ENCODE measurements at regions not wholly inside any gene's neighbourhood (a gene's known extent, or its start where the extent isn't known, plus 50 kb on each side); places are given as distances from the start of the nearest gene placed in this dataset.
"Not testable (repeated sequence)": the region's sequence is repeated elsewhere in the genome, so short reads cannot be mapped to it uniquely, and the experiment has no call there.

GRCh38 chr9:108393481-108394001 lies 462.2 kb downstream of the ACTL7B start:
- DNase-seq = not testable (repeated sequence)

- no peak for DNase-seq
These were observed 462.9 kb downstream of the ACTL7B start for GRCh38 chr9:108392877-108393276.

GRCh38 chr9:108389056-108389455 lies 466.7 kb downstream of the ACTL7B start:
- no peak for DNase-seq

- no peak for DNase-seq
These were observed 468.9 kb downstream of the ACTL7B start for GRCh38 chr9:108386859-108387384.

- no peak for DNase-seq
These were observed 469.8 kb downstream of the ACTL7B start for GRCh38 chr9:108386032-108386431.

- no peak for DNase-seq
These were observed 472.0 kb downstream of the ACTL7B start for GRCh38 chr9:108383796-108384195.

GRCh38 chr9:108382310-108382709 lies 473.5 kb downstream of the ACTL7B start:
- no peak for DNase-seq

GRCh38 chr9:108377881-108378280 lies 477.9 kb downstream of the ACTL7B start:
- no peak for DNase-seq

GRCh38 chr9:108377382-108377781 lies 478.4 kb downstream of the ACTL7B start:
- no peak for DNase-seq

GRCh38 chr9:108376140-108376539 lies 479.6 kb downstream of the ACTL7B start:
- no peak for DNase-seq

GRCh38 chr9:108374626-108375025 lies 481.2 kb downstream of the ACTL7B start:
- no peak for DNase-seq

- no peak for DNase-seq
These were observed 488.6 kb downstream of the ACTL7B start for GRCh38 chr9:108367188-108367587.

GRCh38 chr9:108363311-108363710 lies 492.5 kb downstream of the ACTL7B start:
- no peak for DNase-seq

- no peak for DNase-seq
These were observed 495.5 kb downstream of the ACTL7B start for GRCh38 chr9:108360304-108360703.

GRCh38 chr9:108356806-108357205 lies 499.0 kb downstream of the ACTL7B start:
- no peak for DNase-seq

- no peak for DNase-seq
These were observed 504.2 kb downstream of the ACTL7B start for GRCh38 chr9:108351571-108351970.

GRCh38 chr9:108347463-108348188 lies 508.2 kb downstream of the ACTL7B start:
- DNase-seq = no peak

- no peak for DNase-seq
These were observed 510.0 kb downstream of the ACTL7B start for GRCh38 chr9:108345826-108346225.

GRCh38 chr9:108339251-108339650 lies 516.5 kb downstream of the ACTL7B start:
- no peak for DNase-seq

GRCh38 chr9:108336575-108336974 lies 519.2 kb downstream of the ACTL7B start:
- no peak for DNase-seq

- no peak for DNase-seq
These were observed 522.2 kb downstream of the ACTL7B start for GRCh38 chr9:108333530-108333983.

GRCh38 chr9:108331596-108331995 lies 524.2 kb downstream of the ACTL7B start:
- DNase-seq = no peak

GRCh38 chr9:108325406-108325805 lies 530.4 kb downstream of the ACTL7B start:
- no peak for DNase-seq

GRCh38 chr9:108323615-108324014 lies 532.2 kb downstream of the ACTL7B start:
- DNase-seq = no peak
